GM19035 (cell line): ENCODE measurements at regions not wholly inside any gene's neighbourhood (a gene's known extent, or its start where the extent isn't known, plus 50 kb on each side); places are given as distances from the start of the nearest gene placed in this dataset.
"Not testable (repeated sequence)": the region's sequence is repeated elsewhere in the genome, so short reads cannot be mapped to it uniquely, and the experiment has no call there.

Experiments
- ATAC-seq: cut with Tn5 transposase; IDR thresholded peaks from one replicate; pipeline ENCODE4 v1.9.1; 2021; ENCODE audit not compliant: unreplicated experiment

- no peak for ATAC-seq
Observed at GRCh38 chr14:84826294-84826693, 703.6 kb upstream of the FLRT2 start.

- no peak for ATAC-seq
Observed at GRCh38 chr14:84850595-84850994, 679.3 kb upstream of the FLRT2 start.

- ATAC-seq, result no peak
Observed at GRCh38 chr14:84856751-84857534, 673.0 kb upstream of the FLRT2 start.

GRCh38 chr14:84857571-84857970, 672.4 kb upstream of the FLRT2 start:
- ATAC-seq, result no peak

DNA sequence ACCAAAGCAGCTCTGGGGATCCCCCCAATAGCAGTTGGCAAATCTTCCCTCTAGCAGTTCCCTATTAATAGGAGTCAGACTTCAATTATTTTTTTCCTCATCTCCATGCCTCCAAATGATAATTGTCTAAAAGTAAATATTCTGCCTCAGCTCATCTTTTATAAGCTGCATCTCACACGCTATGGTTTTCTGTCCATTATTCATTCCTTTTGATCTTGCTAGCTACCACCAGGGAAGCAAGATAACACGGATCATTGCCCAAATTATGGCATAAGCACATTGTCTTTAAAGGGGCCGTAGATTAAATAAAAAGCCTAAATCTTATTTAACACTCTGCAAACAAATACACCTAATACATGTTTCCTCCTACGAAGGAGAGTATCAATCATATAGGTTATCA, 670.8 kb upstream of the FLRT2 start:
- ATAC-seq, result no peak

DNA sequence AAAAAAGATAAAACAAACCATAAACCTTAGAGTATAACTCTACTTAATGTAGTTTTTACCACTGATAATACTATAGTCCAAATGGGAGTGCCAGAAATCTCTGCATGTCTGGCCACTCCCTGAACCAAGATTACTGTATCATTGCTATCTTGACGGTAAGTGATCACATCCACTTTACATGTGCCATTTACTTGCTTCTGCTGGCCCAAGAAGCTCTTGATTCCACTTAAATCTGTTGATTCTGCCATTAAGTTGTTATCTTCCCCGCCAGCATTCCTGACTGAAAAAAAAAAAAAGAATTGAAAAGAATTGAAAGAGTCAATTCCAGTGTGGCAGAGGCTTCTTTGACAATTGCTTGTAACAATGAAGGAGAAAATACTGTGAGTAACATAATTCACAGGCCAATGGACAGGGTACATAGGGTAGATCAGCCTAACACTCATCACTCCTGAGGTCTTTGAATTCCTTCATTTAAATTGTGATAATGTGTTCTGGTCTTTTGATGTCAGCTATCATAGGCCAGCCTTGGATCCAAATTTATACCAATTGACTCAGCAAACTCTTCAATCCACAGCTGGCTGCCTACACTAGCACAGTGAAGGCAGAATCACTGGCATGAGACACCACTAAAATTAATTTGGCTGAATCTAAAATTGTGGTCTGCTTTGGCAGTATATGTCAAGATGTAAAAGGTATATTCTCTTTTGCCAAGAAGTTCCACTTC, 665.2 kb upstream of the FLRT2 start:
- ATAC-seq, result no peak

GRCh38 chr14:84871734-84872133, 658.2 kb upstream of the FLRT2 start:
- no peak for ATAC-seq

DNA sequence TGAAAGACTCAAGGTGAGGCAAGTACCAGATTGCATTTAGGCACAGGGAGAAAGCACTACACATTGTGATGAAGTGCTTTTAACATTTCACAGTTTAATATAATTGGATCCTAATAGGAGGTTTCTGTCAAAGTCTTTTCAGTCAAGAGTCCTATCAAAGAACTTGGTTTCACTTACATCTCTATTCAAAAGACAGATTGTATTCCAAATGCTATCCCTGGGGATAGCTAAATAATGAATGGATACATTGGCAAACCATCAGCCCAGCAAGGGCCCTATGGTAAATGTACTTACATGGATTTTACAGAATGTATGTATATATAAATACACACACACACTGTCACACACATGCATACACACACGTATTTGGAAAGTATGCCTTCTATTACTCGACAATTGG, 655.5 kb upstream of the FLRT2 start:
- ATAC-seq, result no peak

- ATAC-seq, result no peak
Observed at GRCh38 chr14:84877061-84877460, 652.9 kb upstream of the FLRT2 start.

DNA sequence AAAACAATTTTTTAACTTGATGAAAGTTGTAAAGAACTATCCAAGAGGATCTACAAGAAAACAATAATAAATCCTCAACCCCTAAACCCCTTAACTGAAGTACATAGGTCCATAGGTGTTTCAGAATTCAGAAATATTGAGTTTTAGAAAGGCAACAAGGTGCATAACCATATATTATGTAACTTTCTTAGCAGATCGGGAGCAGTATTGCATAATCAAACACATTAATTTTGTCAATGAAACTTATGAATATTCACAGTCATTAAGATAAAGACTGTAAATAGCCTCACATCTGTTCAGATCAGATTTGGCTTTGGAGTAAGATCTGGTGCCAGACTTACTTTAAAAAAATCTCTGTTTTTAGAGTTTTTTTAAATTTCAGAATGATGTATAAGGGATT, 647.1 kb upstream of the FLRT2 start:
- ATAC-seq, result no peak

- no peak for ATAC-seq
Observed at GRCh38 chr14:84885061-84885460, 644.9 kb upstream of the FLRT2 start.

GRCh38 chr14:84891404-84891803, 638.5 kb upstream of the FLRT2 start:
- ATAC-seq, result no peak

- no peak for ATAC-seq
Observed at GRCh38 chr14:84894254-84894653, 635.7 kb upstream of the FLRT2 start.

- no peak for ATAC-seq
Observed at GRCh38 chr14:84922370-84922769, 607.6 kb upstream of the FLRT2 start.

DNA sequence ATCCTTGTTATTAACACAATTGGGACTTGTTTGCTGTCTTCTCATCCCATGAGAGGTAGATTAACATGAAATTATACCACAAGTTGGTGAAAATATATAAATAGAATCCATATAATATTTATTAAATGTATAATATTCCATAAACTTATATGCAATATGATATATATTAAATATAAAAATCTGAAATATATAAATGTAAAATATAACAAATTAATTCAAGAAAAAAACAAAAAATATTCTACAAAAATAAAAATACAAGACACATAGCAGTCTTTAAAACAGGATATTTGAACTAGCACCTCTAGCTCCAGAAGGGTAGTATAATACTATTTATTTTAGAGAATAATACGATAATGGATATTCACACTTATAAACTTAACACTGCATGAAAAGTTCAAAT, 603.3 kb upstream of the FLRT2 start:
- ATAC-seq, result no peak

DNA sequence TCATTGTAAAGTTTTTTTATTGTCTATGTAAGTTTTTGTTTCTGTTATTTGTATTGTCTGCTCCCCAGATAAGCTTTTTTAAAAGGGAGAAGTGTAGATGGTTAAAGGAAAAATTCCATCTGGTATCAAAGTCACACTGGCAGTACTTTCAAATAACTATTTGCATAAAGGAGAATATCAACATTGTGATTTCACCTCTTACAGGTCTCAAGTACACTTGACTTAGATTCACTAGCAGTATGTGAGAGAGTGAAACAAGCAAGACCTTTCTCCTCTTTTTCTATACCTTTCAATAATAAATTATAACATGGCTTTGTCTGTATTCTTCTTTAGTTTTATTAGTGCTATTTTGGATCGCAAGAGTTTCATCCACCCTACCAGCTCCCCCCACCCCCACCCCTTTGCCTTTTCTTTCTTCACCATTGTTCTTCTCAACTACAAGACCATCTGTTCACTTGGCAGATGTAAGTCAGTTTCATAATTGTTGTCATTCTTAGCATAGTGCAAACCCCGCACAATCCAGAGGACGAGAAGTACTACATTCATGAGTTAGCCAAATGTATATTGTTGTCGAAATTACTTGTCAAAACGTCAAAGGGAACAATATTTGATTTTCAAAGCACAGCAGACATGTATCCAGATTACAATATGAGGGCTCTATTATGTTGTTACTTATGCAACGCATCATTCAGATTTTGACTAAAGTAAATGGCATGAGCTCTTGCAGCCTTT, 602.7 kb upstream of the FLRT2 start:
- no peak for ATAC-seq

GRCh38 chr14:84929086-84929485, 600.9 kb upstream of the FLRT2 start:
- no peak for ATAC-seq

GRCh38 chr14:84929834-84930233, 600.1 kb upstream of the FLRT2 start:
- no peak for ATAC-seq

DNA sequence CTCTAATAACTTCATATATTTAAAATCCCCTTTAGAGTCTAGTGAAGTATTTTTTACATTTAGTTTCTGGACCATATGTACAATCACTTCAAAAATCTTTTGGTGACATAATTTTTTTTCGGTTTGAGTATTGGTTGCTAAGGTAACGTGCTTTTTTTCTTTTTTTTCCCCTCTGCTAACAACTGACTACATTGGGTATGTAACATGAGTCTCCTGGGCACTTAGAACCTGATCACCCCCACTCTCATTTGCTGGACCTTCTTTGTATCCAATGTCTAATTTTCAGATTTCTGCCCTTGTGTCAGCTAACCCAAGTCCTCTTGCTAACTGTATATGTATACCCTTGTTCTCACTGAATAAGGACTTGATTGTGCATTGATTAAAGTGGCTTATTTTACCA, 592.9 kb upstream of the FLRT2 start:
- ATAC-seq, result no peak

DNA sequence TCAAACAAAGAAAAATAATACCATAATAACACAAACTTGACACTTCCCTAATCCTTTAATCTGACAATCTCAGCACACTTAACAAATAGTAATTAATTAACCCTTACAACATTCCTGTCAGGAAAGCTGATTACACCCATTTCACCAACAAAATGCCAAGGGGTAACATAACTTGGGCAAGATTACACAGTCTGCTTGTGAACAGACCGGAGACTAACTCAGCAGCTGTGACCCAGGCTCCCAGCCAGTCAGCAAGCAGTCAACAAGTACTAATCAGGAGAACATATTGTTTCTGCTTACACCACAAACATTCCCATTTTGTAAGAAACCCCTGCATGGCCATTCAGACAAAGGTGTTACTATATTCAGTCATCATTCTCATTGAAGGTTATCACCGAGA, 592.5 kb upstream of the FLRT2 start:
- no peak for ATAC-seq

GRCh38 chr14:84944901-84945300, 585.0 kb upstream of the FLRT2 start:
- ATAC-seq, result not testable (repeated sequence)
